ENCODE measurements at regions not wholly inside any gene's neighbourhood (a gene's known extent, or its start where the extent isn't known, plus 50 kb on each side); places are given as distances from the start of the nearest gene placed in this dataset.

- FAIRE-seq (no peak), DNase-seq (ENCODE audit: low read depth in 1 of 2, low spot score in 1 of 2) (no peak), ATAC-seq (no peak)
- 24% methylated on average over 9 of the region's 9 CpGs for WGBS (ENCODE audit: missing lambda C conversion rate)
- Histone ChIP-seq H3K27ac (no peak overlapping the region), H3K4me2 (no peak overlapping the region), H3K9me3 (no peaks in the 10 kb centered on the region), H3K4me3 (no peak overlapping the region), H3K4me1 (no peaks in the 10 kb centered on the region)
- ChIA-PET CTCF (interaction anchor here (1.7 kb wide), 1 partner anchor 348 kb away, joined by 6 read pairs; no protein-coding TSS in a partner anchor), POLR2A (no interaction called here)
- TF ChIP-seq HOXB5 (CRISPR knock-in tag; IDR thresholded peaks at IDR 0.05) (no peak), CHD2 (IDR thresholded peaks at IDR 0.05; ENCODE audit: low read length, partially characterized antibody) (no peak), EP300 (IDR thresholded peaks at IDR 0.05) (no peak), HEYL (CRISPR knock-in tag; IDR thresholded peaks at IDR 0.05) (no peak), KDM1A (IDR thresholded peaks at IDR 0.05; ENCODE audit: low read depth) (no peak), CBX8 (IDR thresholded peaks at IDR 0.05) (no peak), ZNF302 (CRISPR knock-in tag; IDR thresholded peaks at IDR 0.05) (no peak), CBX2 (IDR thresholded peaks at IDR 0.05; ENCODE audit: borderline replicate concordance, low read depth) (no peak), TFCP2L1 (CRISPR knock-in tag; IDR thresholded peaks at IDR 0.05) (no peak)
These were observed 350.2 kb upstream of the SHH start for GRCh38 chr7:156162451-156162850.

DNA sequence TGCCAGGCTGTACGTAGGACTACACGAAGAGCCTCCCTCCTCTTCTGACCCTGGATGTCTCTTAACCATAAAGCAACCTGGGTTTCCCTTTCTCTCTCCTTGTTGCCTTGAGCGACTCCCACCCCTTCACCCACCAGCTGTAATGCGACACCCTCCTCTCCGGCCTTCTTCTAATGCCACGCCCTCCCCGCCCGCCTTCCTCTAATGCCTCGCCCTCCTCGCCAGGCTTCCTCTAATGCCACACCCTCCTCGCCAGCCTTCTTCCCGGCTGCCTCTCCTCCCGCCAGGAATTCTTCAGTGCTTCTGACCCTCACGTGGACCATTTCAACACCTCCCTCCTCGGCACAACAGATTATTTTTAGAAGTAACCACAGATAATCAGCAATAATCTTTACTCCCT is 348.5 kb upstream of the SHH start:
- no peak for FAIRE-seq
- Histone ChIP-seq H3K4me1 (peaks cover 8% of the 10 kb centered on the region), H3K27ac (no peak overlapping the region), H3K4me3 (no peak overlapping the region), H3K9me3 (no peaks in the 10 kb centered on the region), H3K4me2 (no peak overlapping the region)
- ChIA-PET CTCF (interaction anchor here (2.7 kb wide), 1 partner anchor 347 kb away, joined by 13 read pairs; no protein-coding TSS in a partner anchor), POLR2A (no interaction called here)
- DNase-seq (ENCODE audit: low read depth in 1 of 2, low spot score in 1 of 2), result peak in 1 of 2 experiments; percentile 17
- TF ChIP-seq FOSL2 (IDR thresholded peaks at IDR 0.05) (no peak), FOSL2 (CRISPR knock-in tag; IDR thresholded peaks at IDR 0.05) (no peak), TP53 (CRISPR knock-in tag; IDR thresholded peaks at IDR 0.05) (no peak), FOXS1 (CRISPR knock-in tag; IDR thresholded peaks at IDR 0.05) (no peak), MAFK (IDR thresholded peaks at IDR 0.05; ENCODE audit: partially characterized antibody) (no peak), NR3C1 (IDR thresholded peaks at IDR 0.05) (no peak), CHD4 (IDR thresholded peaks at IDR 0.05; ENCODE audit: borderline replicate concordance) (no peak), EP300 (IDR thresholded peaks at IDR 0.05) (no peak), MAZ (IDR thresholded peaks at IDR 0.05; ENCODE audit: borderline replicate concordance, low read depth, low read length) (no peak), EHF (CRISPR knock-in tag; IDR thresholded peaks at IDR 0.05) (no peak), NPAS2 (CRISPR knock-in tag; IDR thresholded peaks at IDR 0.05; ENCODE audit: borderline replicate concordance) (no peak), PBX3 (IDR thresholded peaks at IDR 0.05) (no peak), ZC3H11A (IDR thresholded peaks at IDR 0.05) (no peak), KDM1A (IDR thresholded peaks at IDR 0.05; ENCODE audit: low read depth) (no peak)
- TF ChIP-seq, protein P1, sequence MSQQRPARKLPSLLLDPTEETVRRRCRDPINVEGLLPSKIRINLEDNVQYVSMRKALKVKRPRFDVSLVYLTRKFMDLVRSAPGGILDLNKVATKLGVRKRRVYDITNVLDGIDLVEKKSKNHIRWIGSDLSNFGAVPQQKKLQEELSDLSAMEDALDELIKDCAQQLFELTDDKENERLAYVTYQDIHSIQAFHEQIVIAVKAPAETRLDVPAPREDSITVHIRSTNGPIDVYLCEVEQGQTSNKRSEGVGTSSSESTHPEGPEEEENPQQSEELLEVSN (IDR thresholded peaks at IDR 0.05; ENCODE audit: borderline replicate concordance, low read depth), result no peak
- TF ChIP-seq, protein P2, sequence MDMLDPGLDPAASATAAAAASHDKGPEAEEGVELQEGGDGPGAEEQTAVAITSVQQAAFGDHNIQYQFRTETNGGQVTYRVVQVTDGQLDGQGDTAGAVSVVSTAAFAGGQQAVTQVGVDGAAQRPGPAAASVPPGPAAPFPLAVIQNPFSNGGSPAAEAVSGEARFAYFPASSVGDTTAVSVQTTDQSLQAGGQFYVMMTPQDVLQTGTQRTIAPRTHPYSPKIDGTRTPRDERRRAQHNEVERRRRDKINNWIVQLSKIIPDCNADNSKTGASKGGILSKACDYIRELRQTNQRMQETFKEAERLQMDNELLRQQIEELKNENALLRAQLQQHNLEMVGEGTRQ (IDR thresholded peaks at IDR 0.05), result no peak
- no peak for ATAC-seq
- 53% methylated on average over 15 of the region's 15 CpGs for WGBS (ENCODE audit: missing lambda C conversion rate)

GRCh38 chr7:156158693-156159092 is 346.4 kb upstream of the SHH start:
- Histone ChIP-seq H3K4me3 (no peak overlapping the region), H3K4me2 (no peak overlapping the region), H3K4me1 (peaks cover 8% of the 10 kb centered on the region), H3K27ac (no peak overlapping the region), H3K9me3 (no peaks in the 10 kb centered on the region)
- ATAC-seq (no peak), DNase-seq (ENCODE audit: low read depth in 1 of 2, low spot score in 1 of 2) (no peak), FAIRE-seq (no peak)
- WGBS (ENCODE audit: missing lambda C conversion rate), result 70% methylated on average over 11 of the region's 11 CpGs
- ChIA-PET POLR2A (no interaction called here), CTCF (interaction anchor here (1.2 to 2.7 kb wide), 3 partner anchors 10 to 345 kb away, joined by 3 to 13 read pairs (median 6); no protein-coding TSS in a partner anchor)
- TF ChIP-seq, protein P3, sequence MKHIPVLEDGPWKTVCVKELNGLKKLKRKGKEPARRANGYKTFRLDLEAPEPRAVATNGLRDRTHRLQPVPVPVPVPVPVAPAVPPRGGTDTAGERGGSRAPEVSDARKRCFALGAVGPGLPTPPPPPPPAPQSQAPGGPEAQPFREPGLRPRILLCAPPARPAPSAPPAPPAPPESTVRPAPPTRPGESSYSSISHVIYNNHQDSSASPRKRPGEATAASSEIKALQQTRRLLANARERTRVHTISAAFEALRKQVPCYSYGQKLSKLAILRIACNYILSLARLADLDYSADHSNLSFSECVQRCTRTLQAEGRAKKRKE (CRISPR knock-in tag; IDR thresholded peaks at IDR 0.05; ENCODE audit: low read depth), result no peak
- no peak for TF ChIP-seq ESRRA (IDR thresholded peaks at IDR 0.05; ENCODE audit: borderline replicate concordance, low read length)
- no peak for TF ChIP-seq CBX2 (IDR thresholded peaks at IDR 0.05; ENCODE audit: borderline replicate concordance, low read depth)
- TF ChIP-seq CHD2 (IDR thresholded peaks at IDR 0.05; ENCODE audit: low read length, partially characterized antibody), result no peak
- TF ChIP-seq, protein P2 (IDR thresholded peaks at IDR 0.05), result no peak
- TF ChIP-seq PHF8 (IDR thresholded peaks at IDR 0.05; ENCODE audit: borderline replicate concordance, low read depth), result no peak
- TF ChIP-seq CEBPB (IDR thresholded peaks at IDR 0.05), result no peak
- no peak for TF ChIP-seq FOSB (CRISPR knock-in tag; IDR thresholded peaks at IDR 0.05)
- TF ChIP-seq HOXB5 (CRISPR knock-in tag; IDR thresholded peaks at IDR 0.05), result no peak
- TF ChIP-seq FOSL2 (IDR thresholded peaks at IDR 0.05), result no peak
- no peak for TF ChIP-seq FOSL2 (CRISPR knock-in tag; IDR thresholded peaks at IDR 0.05)
- no peak for TF ChIP-seq FOXS1 (CRISPR knock-in tag; IDR thresholded peaks at IDR 0.05)
- TF ChIP-seq JUN (IDR thresholded peaks at IDR 0.05), result no peak
- TF ChIP-seq ZC3H11A (IDR thresholded peaks at IDR 0.05), result no peak
- TF ChIP-seq RAD21 (conservative IDR thresholded peaks at IDR 0.05 in 1 of 2, IDR thresholded peaks at IDR 0.05 in 1 of 2), result no peak
